GM12865 (cell line): ENCODE measurements at regions not wholly inside any gene's neighbourhood (a gene's known extent, or its start where the extent isn't known, plus 50 kb on each side); places are given as distances from the start of the nearest gene placed in this dataset.

Experiments used
- DNase-seq: peaks from one replicate; pipeline ENCODE4 v3.0.0; 2010; ENCODE audit warnings: low read depth
- H3K4me3 ChIP-seq: 2 replicates; pipeline ENCODE4 v1.5.1; 2011; ENCODE audit warnings: mild to moderate bottlenecking, low read depth, low read length, control low read depth
- CTCF ChIP-seq: IDR thresholded peaks from 2 replicates; pipeline ENCODE4 v1.5.1; 2011; ENCODE audit warnings: low read length, control low read depth, low read depth, inconsistent platforms; ENCODE audit not compliant: insufficient read depth; ENCODE audit errors: missing control alignments

GRCh38 chr1:222171005-222171404, 376.9 kb downstream of the HHIPL2 start:
- no peak overlapping the region for H3K4me3 ChIP-seq
- peak; percentile 52 for DNase-seq
- peak; percentile 42 for TF ChIP-seq CTCF

GRCh38 chr1:222168621-222169020, 379.3 kb downstream of the HHIPL2 start:
- TF ChIP-seq CTCF = no peak
- no peak for DNase-seq
- H3K4me3 ChIP-seq = no peak overlapping the region

GRCh38 chr1:222167896-222168295, 380.0 kb downstream of the HHIPL2 start:
- no peak for TF ChIP-seq CTCF
- H3K4me3 ChIP-seq = no peak overlapping the region

DNA sequence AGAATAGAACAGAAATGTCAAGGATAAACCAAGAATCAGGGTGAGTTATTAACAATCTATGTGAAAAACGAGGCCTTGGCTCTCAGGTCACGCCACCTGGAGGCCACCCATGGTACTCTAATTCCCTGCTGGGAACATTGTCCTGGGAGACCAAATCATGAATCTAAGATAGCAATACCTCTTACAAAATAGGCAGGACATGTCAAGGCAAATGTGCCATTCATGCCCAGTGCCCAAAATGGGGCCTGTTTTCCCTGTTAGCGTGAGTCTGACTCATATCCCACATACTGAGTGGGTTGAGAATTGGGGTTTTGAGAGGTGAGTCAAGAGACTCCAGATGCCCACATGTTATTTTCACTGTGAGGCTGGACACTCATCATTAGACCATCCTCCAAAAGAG, 380.8 kb downstream of the HHIPL2 start:
- no peak overlapping the region for H3K4me3 ChIP-seq
- DNase-seq = peak; percentile 44
- TF ChIP-seq CTCF = peak; percentile 64

More at GRCh38 chr1:222167896-222168295, 380.0 kb downstream of the HHIPL2 start:
- no peak for DNase-seq

DNA sequence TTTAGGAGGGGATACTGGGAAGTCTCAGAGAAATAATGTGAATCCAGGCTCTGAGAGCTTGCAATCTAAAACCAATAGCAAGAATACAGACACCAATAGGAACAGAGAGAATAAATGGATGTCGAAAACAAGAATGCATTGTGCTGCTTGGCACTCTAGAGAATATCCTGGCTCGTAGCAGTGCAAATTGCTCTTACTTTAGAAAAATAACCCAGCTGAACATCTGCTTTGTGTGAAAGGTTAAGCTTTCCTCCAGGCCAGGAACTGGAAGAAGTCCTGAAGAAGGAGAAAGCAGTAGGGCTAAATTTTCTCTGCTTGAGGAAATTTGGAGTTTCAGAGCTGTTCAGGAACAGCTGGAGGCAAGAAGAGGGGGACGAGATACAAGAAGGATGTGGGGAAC, 382.3 kb downstream of the HHIPL2 start:
- no peak for DNase-seq
- no peak overlapping the region for H3K4me3 ChIP-seq
- TF ChIP-seq CTCF = no peak

GRCh38 chr1:222163895-222164294, 384.0 kb downstream of the HHIPL2 start:
- no peak for DNase-seq
- no peak overlapping the region for H3K4me3 ChIP-seq
- TF ChIP-seq CTCF = no peak

DNA sequence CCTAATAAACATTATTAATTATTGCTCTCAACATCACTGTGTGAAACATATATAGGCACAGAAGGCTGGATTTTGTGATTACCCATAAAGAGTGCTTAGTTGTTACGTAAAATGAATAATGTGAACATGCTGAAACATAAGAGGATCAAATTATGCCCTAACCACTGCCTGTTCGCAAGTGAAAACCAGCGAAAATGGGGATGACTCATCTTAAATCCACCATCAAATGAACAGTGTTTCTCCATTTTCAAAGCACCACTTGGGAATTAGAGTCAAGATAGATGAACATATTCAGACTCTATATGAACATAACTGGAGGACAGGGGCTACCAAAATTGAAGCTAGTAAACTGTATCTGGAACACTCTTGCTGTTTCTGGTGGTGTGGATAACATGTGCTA, 386.2 kb downstream of the HHIPL2 start:
- DNase-seq = no peak
- no peak for TF ChIP-seq CTCF
- H3K4me3 ChIP-seq = no peak overlapping the region
